ENCODE measurements at regions not wholly inside any gene's neighbourhood (a gene's known extent, or its start where the extent isn't known, plus 50 kb on each side); places are given as distances from the start of the nearest gene placed in this dataset.

DNA sequence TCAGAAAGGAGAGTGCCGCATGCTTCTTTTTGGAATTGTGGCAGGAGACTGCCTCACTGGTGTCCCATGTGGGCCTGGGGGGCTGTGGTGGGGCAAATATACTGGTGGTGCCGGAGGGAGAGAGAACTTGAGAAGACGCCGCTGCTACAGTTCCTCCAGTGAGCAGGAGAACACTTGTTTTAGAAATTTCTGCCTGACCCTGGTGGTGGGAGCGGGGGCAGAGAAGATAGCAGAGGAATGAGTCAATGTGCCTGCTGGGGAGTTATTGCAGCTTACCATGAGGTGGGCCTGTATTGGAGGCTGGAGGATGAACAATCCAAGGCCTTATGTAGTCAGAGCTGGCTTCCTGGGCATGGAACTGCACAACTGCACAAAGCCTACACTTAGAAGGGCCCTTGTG lies 211.8 kb downstream of the SNAPC1 start:
- TF ChIP-seq, protein P1, sequence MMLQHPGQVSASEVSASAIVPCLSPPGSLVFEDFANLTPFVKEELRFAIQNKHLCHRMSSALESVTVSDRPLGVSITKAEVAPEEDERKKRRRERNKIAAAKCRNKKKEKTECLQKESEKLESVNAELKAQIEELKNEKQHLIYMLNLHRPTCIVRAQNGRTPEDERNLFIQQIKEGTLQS (IDR thresholded peaks at IDR 0.05) = no peak
- TF ChIP-seq SP1 (IDR thresholded peaks at IDR 0.05) = no peak
- TF ChIP-seq FOXA2 (IDR thresholded peaks at IDR 0.05) = no peak
- TF ChIP-seq, protein P2, sequence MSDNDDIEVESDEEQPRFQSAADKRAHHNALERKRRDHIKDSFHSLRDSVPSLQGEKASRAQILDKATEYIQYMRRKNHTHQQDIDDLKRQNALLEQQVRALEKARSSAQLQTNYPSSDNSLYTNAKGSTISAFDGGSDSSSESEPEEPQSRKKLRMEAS (IDR thresholded peaks at IDR 0.05) = no peak
- TF ChIP-seq TAF1 (conservative IDR thresholded peaks at IDR 0.05) = no peak
- TF ChIP-seq, protein P3, sequence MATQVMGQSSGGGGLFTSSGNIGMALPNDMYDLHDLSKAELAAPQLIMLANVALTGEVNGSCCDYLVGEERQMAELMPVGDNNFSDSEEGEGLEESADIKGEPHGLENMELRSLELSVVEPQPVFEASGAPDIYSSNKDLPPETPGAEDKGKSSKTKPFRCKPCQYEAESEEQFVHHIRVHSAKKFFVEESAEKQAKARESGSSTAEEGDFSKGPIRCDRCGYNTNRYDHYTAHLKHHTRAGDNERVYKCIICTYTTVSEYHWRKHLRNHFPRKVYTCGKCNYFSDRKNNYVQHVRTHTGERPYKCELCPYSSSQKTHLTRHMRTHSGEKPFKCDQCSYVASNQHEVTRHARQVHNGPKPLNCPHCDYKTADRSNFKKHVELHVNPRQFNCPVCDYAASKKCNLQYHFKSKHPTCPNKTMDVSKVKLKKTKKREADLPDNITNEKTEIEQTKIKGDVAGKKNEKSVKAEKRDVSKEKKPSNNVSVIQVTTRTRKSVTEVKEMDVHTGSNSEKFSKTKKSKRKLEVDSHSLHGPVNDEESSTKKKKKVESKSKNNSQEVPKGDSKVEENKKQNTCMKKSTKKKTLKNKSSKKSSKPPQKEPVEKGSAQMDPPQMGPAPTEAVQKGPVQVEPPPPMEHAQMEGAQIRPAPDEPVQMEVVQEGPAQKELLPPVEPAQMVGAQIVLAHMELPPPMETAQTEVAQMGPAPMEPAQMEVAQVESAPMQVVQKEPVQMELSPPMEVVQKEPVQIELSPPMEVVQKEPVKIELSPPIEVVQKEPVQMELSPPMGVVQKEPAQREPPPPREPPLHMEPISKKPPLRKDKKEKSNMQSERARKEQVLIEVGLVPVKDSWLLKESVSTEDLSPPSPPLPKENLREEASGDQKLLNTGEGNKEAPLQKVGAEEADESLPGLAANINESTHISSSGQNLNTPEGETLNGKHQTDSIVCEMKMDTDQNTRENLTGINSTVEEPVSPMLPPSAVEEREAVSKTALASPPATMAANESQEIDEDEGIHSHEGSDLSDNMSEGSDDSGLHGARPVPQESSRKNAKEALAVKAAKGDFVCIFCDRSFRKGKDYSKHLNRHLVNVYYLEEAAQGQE (IDR thresholded peaks at IDR 0.05) = no peak
- TF ChIP-seq RAD21 (IDR thresholded peaks at IDR 0.05) = no peak
- TF ChIP-seq YY1 (IDR thresholded peaks at IDR 0.05) = no peak
- no peak for TF ChIP-seq HNF4A (conservative IDR thresholded peaks at IDR 0.05)
- no peak for TF ChIP-seq RXRA (IDR thresholded peaks at IDR 0.05)
- no peak for DNase-seq (ENCODE audit: low spot score)
- Histone ChIP-seq H3K27me3 (ENCODE audit: control insufficient read depth in 4 of 4, insufficient read depth in 4 of 4, low read length in 3 of 4) (peaks cover 0 to 3% (median 0%) of the 10 kb centered on the region in 4 donors), H3K4me3 (ENCODE audit: low read depth in 1 of 3, low read length in 3 of 3) (no peak overlapping the region), H3K9ac (ENCODE audit: low read depth in 1 of 2, low read length in 2 of 2) (no peak overlapping the region), H3K9me3 (ENCODE audit: control insufficient read depth in 4 of 4, low read length in 3 of 4) (peaks cover 0 to 8% (median 0%) of the 10 kb centered on the region in 4 donors), H3K27ac (ENCODE audit: low read depth in 1 of 2, low read length in 2 of 2) (no peak overlapping the region), H3K36me3 (ENCODE audit: control insufficient read depth in 4 of 4, insufficient read depth in 3 of 4, low read depth in 1 of 4, low read length in 3 of 4) (no peaks in the 10 kb centered on the region), H3K4me1 (ENCODE audit: control insufficient read depth in 4 of 4, insufficient read depth in 4 of 4, low read length in 3 of 4) (no peaks in the 10 kb centered on the region)
- 90% methylated on average over 5 of the region's 5 CpGs for WGBS

DNA sequence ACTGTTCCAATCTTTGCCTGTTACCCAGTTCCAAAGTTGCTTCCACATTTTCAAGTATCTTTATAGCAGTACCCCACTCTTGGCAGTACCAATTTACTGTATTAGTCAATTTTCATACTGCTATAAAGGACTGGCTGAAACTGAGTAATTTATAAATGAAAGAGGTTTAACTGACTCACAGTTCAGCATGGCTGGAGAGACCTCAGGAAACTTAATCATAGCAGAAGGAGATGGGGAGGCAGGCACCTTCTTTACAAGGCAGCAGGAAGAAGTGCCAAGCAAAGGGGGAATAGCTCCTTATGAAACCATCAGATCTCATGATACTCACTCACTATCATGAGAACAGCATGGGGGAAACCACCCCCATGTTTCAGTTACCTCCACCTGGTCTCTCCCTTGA lies 215.0 kb downstream of the SNAPC1 start:
- Histone ChIP-seq H3K36me3 (ENCODE audit: control insufficient read depth in 4 of 4, insufficient read depth in 3 of 4, low read depth in 1 of 4, low read length in 3 of 4) (no peaks in the 10 kb centered on the region), H3K4me3 (ENCODE audit: low read depth in 1 of 3, low read length in 3 of 3) (no peak overlapping the region), H3K27me3 (ENCODE audit: control insufficient read depth in 4 of 4, insufficient read depth in 4 of 4, low read length in 3 of 4) (no peaks in the 10 kb centered on the region), H3K4me1 (ENCODE audit: control insufficient read depth in 4 of 4, insufficient read depth in 4 of 4, low read length in 3 of 4) (no peaks in the 10 kb centered on the region), H3K27ac (ENCODE audit: low read depth in 1 of 2, low read length in 2 of 2) (no peak overlapping the region), H3K9me3 (ENCODE audit: control insufficient read depth in 4 of 4, low read length in 3 of 4) (peaks cover 0 to 8% (median 0%) of the 10 kb centered on the region in 4 donors), H3K9ac (ENCODE audit: low read depth in 1 of 2, low read length in 2 of 2) (no peak overlapping the region)
- DNase-seq (ENCODE audit: low spot score) = no peak
- TF ChIP-seq GABPA (IDR thresholded peaks at IDR 0.05 in 1 of 2, conservative IDR thresholded peaks at IDR 0.05 in 1 of 2) = no peak
- TF ChIP-seq HNF4A (conservative IDR thresholded peaks at IDR 0.05) = no peak
- no peak for TF ChIP-seq HNF4G (IDR thresholded peaks at IDR 0.05)
- no peak for TF ChIP-seq NR2F2 (IDR thresholded peaks at IDR 0.05)
- TF ChIP-seq RXRA (IDR thresholded peaks at IDR 0.05) = no peak
- TF ChIP-seq, protein P1 (IDR thresholded peaks at IDR 0.05) = no peak
- TF ChIP-seq TAF1 (conservative IDR thresholded peaks at IDR 0.05) = no peak
- TF ChIP-seq EGR1 (IDR thresholded peaks at IDR 0.05; ENCODE audit: low read depth in 2 of 2) = no peak

DNA sequence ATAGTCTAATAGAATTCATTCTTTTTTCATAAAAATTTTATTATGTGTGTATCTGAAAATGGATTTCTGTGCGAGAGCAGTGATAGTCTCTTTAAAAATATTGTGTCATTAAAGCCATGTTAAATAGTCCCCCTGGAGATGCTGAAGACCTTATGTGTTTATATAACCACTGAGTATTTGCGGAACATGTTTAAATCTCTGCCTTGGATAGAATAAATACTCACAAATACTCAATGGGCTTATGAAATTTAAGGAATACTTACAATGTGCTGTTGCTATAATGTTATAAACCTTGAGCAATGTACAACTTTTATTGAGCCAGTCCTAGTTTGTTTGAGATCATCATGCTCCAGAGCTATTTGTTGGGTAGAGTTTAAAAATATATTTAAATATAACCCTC lies 226.0 kb downstream of the SNAPC1 start:
- DNase-seq (ENCODE audit: low spot score) = no peak
- TF ChIP-seq JUND (IDR thresholded peaks at IDR 0.05) = no peak
- TF ChIP-seq, protein P4, sequence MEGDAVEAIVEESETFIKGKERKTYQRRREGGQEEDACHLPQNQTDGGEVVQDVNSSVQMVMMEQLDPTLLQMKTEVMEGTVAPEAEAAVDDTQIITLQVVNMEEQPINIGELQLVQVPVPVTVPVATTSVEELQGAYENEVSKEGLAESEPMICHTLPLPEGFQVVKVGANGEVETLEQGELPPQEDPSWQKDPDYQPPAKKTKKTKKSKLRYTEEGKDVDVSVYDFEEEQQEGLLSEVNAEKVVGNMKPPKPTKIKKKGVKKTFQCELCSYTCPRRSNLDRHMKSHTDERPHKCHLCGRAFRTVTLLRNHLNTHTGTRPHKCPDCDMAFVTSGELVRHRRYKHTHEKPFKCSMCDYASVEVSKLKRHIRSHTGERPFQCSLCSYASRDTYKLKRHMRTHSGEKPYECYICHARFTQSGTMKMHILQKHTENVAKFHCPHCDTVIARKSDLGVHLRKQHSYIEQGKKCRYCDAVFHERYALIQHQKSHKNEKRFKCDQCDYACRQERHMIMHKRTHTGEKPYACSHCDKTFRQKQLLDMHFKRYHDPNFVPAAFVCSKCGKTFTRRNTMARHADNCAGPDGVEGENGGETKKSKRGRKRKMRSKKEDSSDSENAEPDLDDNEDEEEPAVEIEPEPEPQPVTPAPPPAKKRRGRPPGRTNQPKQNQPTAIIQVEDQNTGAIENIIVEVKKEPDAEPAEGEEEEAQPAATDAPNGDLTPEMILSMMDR (IDR thresholded peaks at IDR 0.05; ENCODE audit: low read depth, low read length, missing input control) = no peak
- TF ChIP-seq FOXA1 (IDR thresholded peaks at IDR 0.05) = no peak
- TF ChIP-seq, protein P2 (IDR thresholded peaks at IDR 0.05) = no peak
- no peak for TF ChIP-seq GABPA (IDR thresholded peaks at IDR 0.05 in 1 of 2, conservative IDR thresholded peaks at IDR 0.05 in 1 of 2)
- TF ChIP-seq EGR1 (IDR thresholded peaks at IDR 0.05; ENCODE audit: low read depth in 2 of 2) = no peak
- TF ChIP-seq RXRA (IDR thresholded peaks at IDR 0.05) = no peak
- TF ChIP-seq SP1 (IDR thresholded peaks at IDR 0.05) = no peak
- TF ChIP-seq, protein P5, sequence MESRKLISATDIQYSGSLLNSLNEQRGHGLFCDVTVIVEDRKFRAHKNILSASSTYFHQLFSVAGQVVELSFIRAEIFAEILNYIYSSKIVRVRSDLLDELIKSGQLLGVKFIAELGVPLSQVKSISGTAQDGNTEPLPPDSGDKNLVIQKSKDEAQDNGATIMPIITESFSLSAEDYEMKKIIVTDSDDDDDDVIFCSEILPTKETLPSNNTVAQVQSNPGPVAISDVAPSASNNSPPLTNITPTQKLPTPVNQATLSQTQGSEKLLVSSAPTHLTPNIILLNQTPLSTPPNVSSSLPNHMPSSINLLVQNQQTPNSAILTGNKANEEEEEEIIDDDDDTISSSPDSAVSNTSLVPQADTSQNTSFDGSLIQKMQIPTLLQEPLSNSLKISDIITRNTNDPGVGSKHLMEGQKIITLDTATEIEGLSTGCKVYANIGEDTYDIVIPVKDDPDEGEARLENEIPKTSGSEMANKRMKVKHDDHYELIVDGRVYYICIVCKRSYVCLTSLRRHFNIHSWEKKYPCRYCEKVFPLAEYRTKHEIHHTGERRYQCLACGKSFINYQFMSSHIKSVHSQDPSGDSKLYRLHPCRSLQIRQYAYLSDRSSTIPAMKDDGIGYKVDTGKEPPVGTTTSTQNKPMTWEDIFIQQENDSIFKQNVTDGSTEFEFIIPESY (IDR thresholded peaks at IDR 0.05) = no peak
- TF ChIP-seq HNF4G (IDR thresholded peaks at IDR 0.05) = no peak
- TF ChIP-seq RAD21 (IDR thresholded peaks at IDR 0.05) = no peak
- no peak for TF ChIP-seq NR2F2 (IDR thresholded peaks at IDR 0.05)
- no peak overlapping the region for H3K27ac ChIP-seq (ENCODE audit: low read depth in 1 of 2, low read length in 2 of 2)
- no peaks in the 10 kb centered on the region for H3K36me3 ChIP-seq (ENCODE audit: control insufficient read depth in 4 of 4, insufficient read depth in 3 of 4, low read depth in 1 of 4, low read length in 3 of 4)
- 87% methylated on average over 2 of the region's 2 CpGs for WGBS
- no peaks in the 10 kb centered on the region for H3K9me3 ChIP-seq (ENCODE audit: control insufficient read depth in 4 of 4, low read length in 3 of 4)
- no peak overlapping the region for H3K4me3 ChIP-seq (ENCODE audit: low read depth in 1 of 3, low read length in 3 of 3)
- no peaks in the 10 kb centered on the region for H3K4me1 ChIP-seq (ENCODE audit: control insufficient read depth in 4 of 4, insufficient read depth in 4 of 4, low read length in 3 of 4)
- H3K27me3 ChIP-seq (ENCODE audit: control insufficient read depth in 4 of 4, insufficient read depth in 4 of 4, low read length in 3 of 4) = peaks cover 0 to 5% (median 0%) of the 10 kb centered on the region in 4 donors
- H3K9ac ChIP-seq (ENCODE audit: low read depth in 1 of 2, low read length in 2 of 2) = no peak overlapping the region
